Cardiac fibroblast (primary cell): ENCODE measurements at regions not wholly inside any gene's neighbourhood (a gene's known extent, or its start where the extent isn't known, plus 50 kb on each side); places are given as distances from the start of the nearest gene placed in this dataset.
"Not testable (repeated sequence)": the region's sequence is repeated elsewhere in the genome, so short reads cannot be mapped to it uniquely, and the experiment has no call there.

Experiments used
- DNase-seq, 2 donors: peaks; one replicate each; pipeline versions ENCODE4 v3.0.0 to v3.0.0-alpha.2; 2010; ENCODE audit warnings: low read depth in 2 of 2
- H3K4me3 ChIP-seq, 2 donors: replicated peaks in 1 of 2; 1 replicate in 1 of 2; 2 replicates in 1 of 2; pipeline ENCODE4 v1.5.1; 2011; ENCODE audit warnings: low read depth in 2 of 2, low read length in 2 of 2, mild to moderate bottlenecking in 2 of 2, moderate library complexity in 1 of 2
- CTCF ChIP-seq: IDR thresholded peaks from one replicate; pipeline ENCODE4 v1.5.1; 2011; ENCODE audit warnings: low read depth, mild to moderate bottlenecking, low read length, inconsistent platforms

GRCh38 chr12:19764408-19764807 is 325.1 kb downstream of the AEBP2 start:
- H3K4me3 ChIP-seq = no peak overlapping the region
- no peak for TF ChIP-seq CTCF
- DNase-seq = peak; percentile 29 to 48

- TF ChIP-seq CTCF = no peak
- DNase-seq = peak; percentile 76 to 93
- no peak overlapping the region for H3K4me3 ChIP-seq
Measured at GRCh38 chr12:19771858-19772257, 332.6 kb downstream of the AEBP2 start.

GRCh38 chr12:19772776-19773175 is 333.5 kb downstream of the AEBP2 start:
- DNase-seq = no peak
- no peak overlapping the region for H3K4me3 ChIP-seq
- no peak for TF ChIP-seq CTCF

GRCh38 chr12:19775241-19775640 is 335.9 kb downstream of the AEBP2 start:
- no peak for DNase-seq
- no peak overlapping the region for H3K4me3 ChIP-seq
- no peak for TF ChIP-seq CTCF

- DNase-seq, H3K4me3 ChIP-seq: not testable (repeated sequence)
Measured at GRCh38 chr12:19775976-19776375, 336.7 kb downstream of the AEBP2 start.

GRCh38 chr12:19778172-19778571 is 338.9 kb downstream of the AEBP2 start:
- DNase-seq = peak; percentile 62 to 70
- H3K4me3 ChIP-seq = no peak overlapping the region
- no peak for TF ChIP-seq CTCF

GRCh38 chr12:19778797-19779196 is 339.5 kb downstream of the AEBP2 start:
- H3K4me3 ChIP-seq = no peak overlapping the region
- no peak for TF ChIP-seq CTCF
- DNase-seq = peak in 1 of 2 donors; percentile 53
